HEK293 (cell line): ENCODE measurements at regions not wholly inside any gene's neighbourhood (a gene's known extent, or its start where the extent isn't known, plus 50 kb on each side); places are given as distances from the start of the nearest gene placed in this dataset.

Experiments used
- CTCF ChIA-PET: fragments of 350-600 bp; formaldehyde crosslinking; extraction: SDS; loops from one replicate; lab custom pipeline; 2021; ENCODE audit warnings: antibody characterized with exemption; lab: Yijun Ruan, JAX
- POLR2A ChIA-PET: fragments of 300-600 bp; formaldehyde crosslinking; extraction: SDS; loops from one replicate; lab custom pipeline; 2020; ENCODE audit warnings: antibody characterized with exemption, inconsistent platforms; lab: Yijun Ruan, JAX
- H3K27ac ChIP-seq: fragments of 200-500 bp; sonication (Bioruptor generic); 2 replicates; pipeline ENCODE4 v1.5.1; 2014; ENCODE audit warnings: low read depth, low read length, control low read depth, inconsistent platforms; ENCODE audit errors: extremely low read depth
- H3K36me3 ChIP-seq, 2 experiments: fragments of 200-500 bp in 1 of 2; sonication (Bioruptor generic) in 1 of 2; 1 replicate in 1 of 2; 2 replicates in 1 of 2; pipeline ENCODE4 v1.5.1; 2014 to 2017; ENCODE audit warnings: inconsistent platforms in 2 of 2, low read length in 2 of 2; ENCODE audit not compliant: control insufficient read depth in 2 of 2, insufficient read depth in 1 of 2
- H3K4me1 ChIP-seq: fragments of 200-500 bp; sonication (Bioruptor generic); 2 replicates; pipeline ENCODE4 v1.5.1; 2014; ENCODE audit warnings: mild to moderate bottlenecking, low read length, inconsistent platforms; ENCODE audit not compliant: control insufficient read depth, insufficient read depth
- H3K4me3 ChIP-seq: 2 replicates; pipeline ENCODE4 v1.5.1; 2011; ENCODE audit warnings: low read depth, mild to moderate bottlenecking, control low read depth, low read length, moderate library complexity
- H3K9me3 ChIP-seq: fragments of 200-500 bp; sonication (Bioruptor generic); 2 replicates; pipeline ENCODE4 v1.5.1; 2014; ENCODE audit warnings: low read depth, low read length, inconsistent platforms; ENCODE audit not compliant: control insufficient read depth, insufficient read depth
- ELK4 ChIP-seq: IDR thresholded peaks from 2 replicates; pipeline ENCODE4 v1.6.1; 2011; ENCODE audit warnings: mild to moderate bottlenecking, low read depth, low read length, borderline replicate concordance
- KLF7 ChIP-seq: fragments of 450-650 bp; formaldehyde crosslinking; IDR thresholded peaks from 2 replicates; pipeline ENCODE4 v1.5.1; 2016; ENCODE audit warnings: missing biosample characterization, missing genetic modification characterization, borderline replicate concordance
- MZF1 ChIP-seq: fragments of 450-650 bp; formaldehyde crosslinking; IDR thresholded peaks from 2 replicates; pipeline ENCODE4 v1.5.1; 2017; ENCODE audit warnings: missing biosample characterization, missing genetic modification characterization, borderline replicate concordance
- WT1 ChIP-seq: fragments of 450-650 bp; formaldehyde crosslinking; IDR thresholded peaks from 2 replicates; pipeline ENCODE4 v1.5.1; 2016; ENCODE audit warnings: missing biosample characterization, missing genetic modification characterization
- ZFP69B ChIP-seq: fragments of 450-650 bp; formaldehyde crosslinking; IDR thresholded peaks from 2 replicates; pipeline ENCODE4 v1.5.1; 2016; ENCODE audit warnings: missing biosample characterization, missing genetic modification characterization
- ZNF10 ChIP-seq: fragments of 450-650 bp; formaldehyde crosslinking; IDR thresholded peaks from 2 replicates; pipeline ENCODE4 v1.5.1; 2017; ENCODE audit warnings: missing biosample characterization, missing genetic modification characterization
- ZNF132 ChIP-seq: fragments of 450-650 bp; formaldehyde crosslinking; IDR thresholded peaks from 2 replicates; pipeline ENCODE4 v1.5.1; 2017; ENCODE audit warnings: missing biosample characterization, missing genetic modification characterization, borderline replicate concordance
- ZNF157 ChIP-seq: fragments of 450-650 bp; formaldehyde crosslinking; IDR thresholded peaks from 2 replicates; pipeline ENCODE4 v1.5.1; 2016; ENCODE audit warnings: missing biosample characterization, missing genetic modification characterization
- ZNF175 ChIP-seq: fragments of 450-650 bp; formaldehyde crosslinking; IDR thresholded peaks from 2 replicates; pipeline ENCODE4 v1.5.1; 2016; ENCODE audit warnings: missing biosample characterization, missing genetic modification characterization
- ZNF26 ChIP-seq: fragments of 450-650 bp; formaldehyde crosslinking; IDR thresholded peaks from 2 replicates; pipeline ENCODE4 v1.5.1; 2016; ENCODE audit warnings: missing biosample characterization, missing genetic modification characterization
- ZNF48 ChIP-seq: fragments of 450-650 bp; formaldehyde crosslinking; IDR thresholded peaks from 2 replicates; pipeline ENCODE4 v1.5.1; 2016; ENCODE audit warnings: missing biosample characterization, missing genetic modification characterization
- ZNF548 ChIP-seq: fragments of 450-650 bp; formaldehyde crosslinking; IDR thresholded peaks from 2 replicates; pipeline ENCODE4 v1.5.1; 2016; ENCODE audit warnings: missing biosample characterization, missing genetic modification characterization
- ZNF600 ChIP-seq: fragments of 450-650 bp; formaldehyde crosslinking; IDR thresholded peaks from 2 replicates; pipeline ENCODE4 v1.5.1; 2016; ENCODE audit warnings: missing biosample characterization, missing genetic modification characterization
- ZNF654 ChIP-seq: fragments of 450-650 bp; formaldehyde crosslinking; IDR thresholded peaks from 2 replicates; pipeline ENCODE4 v1.5.1; 2016; ENCODE audit warnings: low read depth, missing biosample characterization, missing genetic modification characterization
- ZNF677 ChIP-seq: fragments of 450-650 bp; IDR thresholded peaks from 2 replicates; pipeline ENCODE4 v1.5.0; 2018; ENCODE audit warnings: missing biosample characterization, mild to moderate bottlenecking, missing genetic modification characterization, moderate library complexity
- ZNF785 ChIP-seq: fragments of 450-650 bp; formaldehyde crosslinking; IDR thresholded peaks from 2 replicates; pipeline ENCODE4 v1.5.1; 2016; ENCODE audit warnings: missing biosample characterization, missing genetic modification characterization
- ZNF792 ChIP-seq: fragments of 450-650 bp; formaldehyde crosslinking; IDR thresholded peaks from 2 replicates; pipeline ENCODE4 v1.5.1; 2016; ENCODE audit warnings: missing biosample characterization, missing genetic modification characterization
- TF ChIP-seq, protein P1 (sequence below): fragments of 450-650 bp; formaldehyde crosslinking; IDR thresholded peaks from 2 replicates; pipeline ENCODE4 v1.5.1; 2017; ENCODE audit warnings: missing biosample characterization, missing genetic modification characterization
- TF ChIP-seq, protein P2 (sequence below): fragments of 450-650 bp; formaldehyde crosslinking; IDR thresholded peaks from 2 replicates; pipeline ENCODE4 v1.5.1; 2016; ENCODE audit warnings: missing biosample characterization, missing genetic modification characterization
- TF ChIP-seq, protein P3 (sequence below): fragments of 450-650 bp; formaldehyde crosslinking; IDR thresholded peaks from 2 replicates; pipeline ENCODE4 v1.5.1; 2016; ENCODE audit warnings: missing biosample characterization, missing genetic modification characterization

GRCh38 chr6:146917182-146917581, 287.0 kb upstream of the STXBP5 start:
- H3K27ac ChIP-seq, result no peak overlapping the region
- CTCF ChIA-PET, result interaction anchor here (0.8 kb wide), 1 partner anchor 29 kb away, joined by 4 read pairs; no protein-coding TSS in a partner anchor
- POLR2A ChIA-PET, result no interaction called here
- no peaks in the 10 kb centered on the region for H3K9me3 ChIP-seq
- H3K4me1 ChIP-seq, result peaks cover 4% of the 10 kb centered on the region; the same call in 1 of the 2 replicates
- no peak for TF ChIP-seq ZNF175 (tag by site-specific recombination)
- TF ChIP-seq KLF7 (tag by site-specific recombination), result no peak
- no peak for TF ChIP-seq ZNF26 (tag by site-specific recombination)
- no peak for TF ChIP-seq WT1
- TF ChIP-seq ELK4, result no peak
- no peak for TF ChIP-seq MZF1 (tag by site-specific recombination)
- TF ChIP-seq, protein P1, sequence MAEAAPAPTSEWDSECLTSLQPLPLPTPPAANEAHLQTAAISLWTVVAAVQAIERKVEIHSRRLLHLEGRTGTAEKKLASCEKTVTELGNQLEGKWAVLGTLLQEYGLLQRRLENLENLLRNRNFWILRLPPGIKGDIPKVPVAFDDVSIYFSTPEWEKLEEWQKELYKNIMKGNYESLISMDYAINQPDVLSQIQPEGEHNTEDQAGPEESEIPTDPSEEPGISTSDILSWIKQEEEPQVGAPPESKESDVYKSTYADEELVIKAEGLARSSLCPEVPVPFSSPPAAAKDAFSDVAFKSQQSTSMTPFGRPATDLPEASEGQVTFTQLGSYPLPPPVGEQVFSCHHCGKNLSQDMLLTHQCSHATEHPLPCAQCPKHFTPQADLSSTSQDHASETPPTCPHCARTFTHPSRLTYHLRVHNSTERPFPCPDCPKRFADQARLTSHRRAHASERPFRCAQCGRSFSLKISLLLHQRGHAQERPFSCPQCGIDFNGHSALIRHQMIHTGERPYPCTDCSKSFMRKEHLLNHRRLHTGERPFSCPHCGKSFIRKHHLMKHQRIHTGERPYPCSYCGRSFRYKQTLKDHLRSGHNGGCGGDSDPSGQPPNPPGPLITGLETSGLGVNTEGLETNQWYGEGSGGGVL (tag by site-specific recombination), result no peak
- TF ChIP-seq ZNF792 (tag by site-specific recombination), result no peak
- no peak for TF ChIP-seq ZFP69B
- no peak for TF ChIP-seq ZNF157 (tag by site-specific recombination)
- no peak for TF ChIP-seq ZNF10 (tag by site-specific recombination)
- no peak for TF ChIP-seq ZNF785 (tag by site-specific recombination)
- no peak for TF ChIP-seq ZNF548 (tag by site-specific recombination)
- TF ChIP-seq, protein P2, sequence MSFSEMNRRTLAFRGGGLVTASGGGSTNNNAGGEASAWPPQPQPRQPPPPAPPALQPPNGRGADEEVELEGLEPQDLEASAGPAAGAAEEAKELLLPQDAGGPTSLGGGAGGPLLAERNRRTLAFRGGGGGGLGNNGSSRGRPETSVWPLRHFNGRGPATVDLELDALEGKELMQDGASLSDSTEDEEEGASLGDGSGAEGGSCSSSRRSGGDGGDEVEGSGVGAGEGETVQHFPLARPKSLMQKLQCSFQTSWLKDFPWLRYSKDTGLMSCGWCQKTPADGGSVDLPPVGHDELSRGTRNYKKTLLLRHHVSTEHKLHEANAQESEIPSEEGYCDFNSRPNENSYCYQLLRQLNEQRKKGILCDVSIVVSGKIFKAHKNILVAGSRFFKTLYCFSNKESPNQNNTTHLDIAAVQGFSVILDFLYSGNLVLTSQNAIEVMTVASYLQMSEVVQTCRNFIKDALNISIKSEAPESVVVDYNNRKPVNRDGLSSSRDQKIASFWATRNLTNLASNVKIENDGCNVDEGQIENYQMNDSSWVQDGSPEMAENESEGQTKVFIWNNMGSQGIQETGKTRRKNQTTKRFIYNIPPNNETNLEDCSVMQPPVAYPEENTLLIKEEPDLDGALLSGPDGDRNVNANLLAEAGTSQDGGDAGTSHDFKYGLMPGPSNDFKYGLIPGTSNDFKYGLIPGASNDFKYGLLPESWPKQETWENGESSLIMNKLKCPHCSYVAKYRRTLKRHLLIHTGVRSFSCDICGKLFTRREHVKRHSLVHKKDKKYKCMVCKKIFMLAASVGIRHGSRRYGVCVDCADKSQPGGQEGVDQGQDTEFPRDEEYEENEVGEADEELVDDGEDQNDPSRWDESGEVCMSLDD, result no peak
- TF ChIP-seq ZNF677 (tag by site-specific recombination), result no peak
- TF ChIP-seq ZNF48, result no peak
- TF ChIP-seq, all 188 proteins: peak for 0
- Histone ChIP-seq H3K4me3 (no peak overlapping the region), H3K36me3 (no peaks in the 10 kb centered on the region)

DNA sequence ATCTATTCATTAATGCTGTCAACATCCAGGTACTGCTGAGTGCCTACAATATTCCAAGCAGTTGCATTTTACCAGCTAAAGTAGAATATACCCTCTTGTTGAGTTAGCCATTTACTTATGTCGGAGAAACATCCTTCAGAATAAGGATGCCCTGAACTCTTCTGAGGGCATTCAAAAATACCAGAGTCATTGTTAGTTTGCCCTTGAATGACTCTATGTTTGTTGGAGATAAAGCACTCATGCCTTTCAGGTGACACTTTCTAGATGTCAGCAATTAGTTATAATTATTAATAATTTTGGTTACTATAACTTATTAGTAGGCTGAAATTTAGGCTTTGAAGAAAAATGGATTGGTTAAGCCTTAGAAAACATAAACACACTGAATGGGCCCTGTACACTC, 286.2 kb upstream of the STXBP5 start:
- POLR2A ChIA-PET, result no interaction called here
- H3K4me3 ChIP-seq, result no peak overlapping the region
- no peak overlapping the region for H3K27ac ChIP-seq
- no peaks in the 10 kb centered on the region for H3K36me3 ChIP-seq
- no peak for TF ChIP-seq ZNF132 (tag by site-specific recombination)
- no peak for TF ChIP-seq ZNF600 (tag by site-specific recombination)
- TF ChIP-seq, protein P3, sequence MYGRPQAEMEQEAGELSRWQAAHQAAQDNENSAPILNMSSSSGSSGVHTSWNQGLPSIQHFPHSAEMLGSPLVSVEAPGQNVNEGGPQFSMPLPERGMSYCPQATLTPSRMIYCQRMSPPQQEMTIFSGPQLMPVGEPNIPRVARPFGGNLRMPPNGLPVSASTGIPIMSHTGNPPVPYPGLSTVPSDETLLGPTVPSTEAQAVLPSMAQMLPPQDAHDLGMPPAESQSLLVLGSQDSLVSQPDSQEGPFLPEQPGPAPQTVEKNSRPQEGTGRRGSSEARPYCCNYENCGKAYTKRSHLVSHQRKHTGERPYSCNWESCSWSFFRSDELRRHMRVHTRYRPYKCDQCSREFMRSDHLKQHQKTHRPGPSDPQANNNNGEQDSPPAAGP (tag by site-specific recombination), result no peak
- no peak for TF ChIP-seq ZNF654 (tag by site-specific recombination)
- H3K4me1 ChIP-seq, result peaks cover 4% of the 10 kb centered on the region; the same call in 1 of the 2 replicates
- H3K9me3 ChIP-seq, result no peaks in the 10 kb centered on the region
- CTCF ChIA-PET, result interaction anchor here (0.6 to 0.8 kb wide), 2 partner anchors 12 to 28 kb away, joined by 3 to 4 read pairs; no protein-coding TSS in a partner anchor
